ENCODE measurements at regions not wholly inside any gene's neighbourhood (a gene's known extent, or its start where the extent isn't known, plus 50 kb on each side); places are given as distances from the start of the nearest gene placed in this dataset.

DNA sequence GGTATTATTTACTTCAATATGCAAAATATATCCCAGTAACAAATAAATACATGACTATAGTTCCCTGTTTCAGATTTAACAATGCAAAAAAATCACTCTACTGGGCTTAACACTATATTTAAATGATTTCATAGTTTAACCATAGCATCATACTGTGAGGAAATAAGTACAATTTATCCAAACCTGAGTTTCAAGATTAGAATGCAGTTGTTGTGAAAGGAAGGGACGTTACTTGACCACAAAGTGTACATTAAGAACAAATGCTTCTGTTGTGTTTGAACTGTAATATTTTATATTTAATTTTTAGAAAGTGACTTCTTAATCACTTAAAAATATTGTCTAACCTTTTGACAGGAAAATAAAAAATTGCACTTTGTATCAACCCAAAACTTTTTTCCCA lies 1747.9 kb upstream of the SPRY2 start:
- Histone ChIP-seq H3K9me1 (ENCODE audit: insufficient read depth, low read length) (no peaks in the 10 kb centered on the region), H2AK5ac (ENCODE audit: low read depth, low read length) (no peak overlapping the region), H3K79me1 (ENCODE audit: low read depth in 1 of 2, low read length in 2 of 2) (no peaks in the 10 kb centered on the region), H2AK9ac (replicated peaks; ENCODE audit: low read depth, low read length, poor library complexity) (no peak overlapping the region), H2BK20ac (ENCODE audit: low read depth, low read length) (no peak overlapping the region), H4K91ac (ENCODE audit: insufficient read depth, low read depth, low read length) (no peak overlapping the region), H2BK5ac (ENCODE audit: low read depth, low read length, poor library complexity, severe bottlenecking) (no peak overlapping the region), H3K27ac (ENCODE audit: insufficient read depth, low read length) (no peak overlapping the region), H3K36me3 (ENCODE audit: control insufficient read depth, insufficient read depth, low read length) (no peaks in the 10 kb centered on the region), H4K20me1 (ENCODE audit: insufficient read depth, low read length) (no peaks in the 10 kb centered on the region), H3K4ac (ENCODE audit: low read depth, low read length) (no peak overlapping the region), H2BK120ac (ENCODE audit: low read depth, low read length) (no peak overlapping the region), H3K23ac (ENCODE audit: low read depth, low read length) (no peak overlapping the region), H3K9ac (ENCODE audit: low read depth, low read length) (no peak overlapping the region), H3K27me3 (ENCODE audit: control insufficient read depth, insufficient read depth, low read length) (no peaks in the 10 kb centered on the region), H3K14ac (replicated peaks; ENCODE audit: low read depth, low read length) (no peak overlapping the region), H3K18ac (ENCODE audit: low read depth, low read length) (no peak overlapping the region), H3K9me3 (ENCODE audit: control insufficient read depth, insufficient read depth, low read length) (peaks cover 8% of the 10 kb centered on the region), H2AFZ (replicated peaks; ENCODE audit: low read length, poor library complexity) (no peak overlapping the region), H3K4me2 (ENCODE audit: low read depth, low read length) (no peak overlapping the region), H3K4me1 (ENCODE audit: control insufficient read depth, insufficient read depth, low read length) (no peaks in the 10 kb centered on the region), H4K5ac (ENCODE audit: low read depth, low read length) (no peak overlapping the region), H3K56ac (ENCODE audit: extremely low read depth, insufficient read depth, low read length) (no peak overlapping the region), H4K8ac (ENCODE audit: low read depth in 2 of 2, low read length in 2 of 2) (no peak overlapping the region), H3K4me3 (ENCODE audit: insufficient read depth, low read depth, low read length) (no peak overlapping the region), H2BK15ac (ENCODE audit: low read depth, low read length) (no peak overlapping the region)
- CTCF ChIA-PET = no interaction called here
- dilution Hi-C loops (cut with HindIII; ENCODE audit: low sequenced_read_pairs, unreplicated experiment) (no loop called here), in situ Hi-C loops (cut with MboI; ENCODE audit: low sequenced_read_pairs) (no loop called here), intact Hi-C loops (cut with micrococcal nuclease) (no loop called here)
- ATAC-seq (ENCODE audit: low read depth) (no peak), DNase-seq (no peak)
- BruUV-seq (replicated peaks) = no TSS peak
- TF ChIP-seq NFE2L2 (IDR thresholded peaks at IDR 0.05; ENCODE audit: low read depth, low read length) (no peak), SMC3 (IDR thresholded peaks at IDR 0.05; ENCODE audit: low read depth, low read length) (no peak)
- POLR2A ChIA-PET (ENCODE audit: unreplicated experiment) = no interaction called here
- no CpG with 5 or more reads among the region's 1 CpG for WGBS, 2 experiments (ENCODE audit: extremely low coverage in 2 of 2, insufficient read length in 1 of 2)

Measured in IMR-90 (cell line).